ENCODE measurements at regions not wholly inside any gene's neighbourhood (a gene's known extent, or its start where the extent isn't known, plus 50 kb on each side); places are given as distances from the start of the nearest gene placed in this dataset.

- no peak overlapping the region for H3K27ac ChIP-seq
- no peaks in the 10 kb centered on the region for H3K9me3 ChIP-seq
- 40 to 53% (median 43%) methylated on average over 7 to 8 of the region's 8 CpGs for WGBS, 3 donors
- H3K36me3 ChIP-seq (ENCODE audit: insufficient read depth in 1 of 2, low read depth in 1 of 2) = no peaks in the 10 kb centered on the region
- intact Hi-C loops (cut with DNase I) = no loop called here
- ATAC-seq (no peak), DNase-seq (no peak)
- H3K27me3 ChIP-seq (ENCODE audit: insufficient read depth in 3 of 3, low read length in 2 of 3) = peaks cover 0 to 3% (median 0%) of the 10 kb centered on the region in 3 donors
- TF ChIP-seq, protein P1, sequence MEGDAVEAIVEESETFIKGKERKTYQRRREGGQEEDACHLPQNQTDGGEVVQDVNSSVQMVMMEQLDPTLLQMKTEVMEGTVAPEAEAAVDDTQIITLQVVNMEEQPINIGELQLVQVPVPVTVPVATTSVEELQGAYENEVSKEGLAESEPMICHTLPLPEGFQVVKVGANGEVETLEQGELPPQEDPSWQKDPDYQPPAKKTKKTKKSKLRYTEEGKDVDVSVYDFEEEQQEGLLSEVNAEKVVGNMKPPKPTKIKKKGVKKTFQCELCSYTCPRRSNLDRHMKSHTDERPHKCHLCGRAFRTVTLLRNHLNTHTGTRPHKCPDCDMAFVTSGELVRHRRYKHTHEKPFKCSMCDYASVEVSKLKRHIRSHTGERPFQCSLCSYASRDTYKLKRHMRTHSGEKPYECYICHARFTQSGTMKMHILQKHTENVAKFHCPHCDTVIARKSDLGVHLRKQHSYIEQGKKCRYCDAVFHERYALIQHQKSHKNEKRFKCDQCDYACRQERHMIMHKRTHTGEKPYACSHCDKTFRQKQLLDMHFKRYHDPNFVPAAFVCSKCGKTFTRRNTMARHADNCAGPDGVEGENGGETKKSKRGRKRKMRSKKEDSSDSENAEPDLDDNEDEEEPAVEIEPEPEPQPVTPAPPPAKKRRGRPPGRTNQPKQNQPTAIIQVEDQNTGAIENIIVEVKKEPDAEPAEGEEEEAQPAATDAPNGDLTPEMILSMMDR (IDR thresholded peaks at IDR 0.05) = no peak
- H3K4me3 ChIP-seq = no peak overlapping the region
- H3K4me1 ChIP-seq = no peaks in the 10 kb centered on the region
These were observed 53.5 kb upstream of the FAM9B start for GRCh38 chrX:9087271-9088040.

- Histone ChIP-seq H3K36me3 (ENCODE audit: insufficient read depth in 1 of 2, low read depth in 1 of 2) (no peaks in the 10 kb centered on the region), H3K4me3 (no peak overlapping the region), H3K9me3 (no peaks in the 10 kb centered on the region), H3K27ac (no peak overlapping the region), H3K27me3 (ENCODE audit: insufficient read depth in 3 of 3, low read length in 2 of 3) (peaks cover 0 to 6% (median 0%) of the 10 kb centered on the region in 3 donors), H3K4me1 (no peaks in the 10 kb centered on the region)
- TF ChIP-seq, protein P1 (IDR thresholded peaks at IDR 0.05) = no peak
- ATAC-seq (no peak), DNase-seq (no peak)
- WGBS, 3 donors = 66 to 87% (median 74%) methylated on average over 2 of the region's 2 CpGs
- intact Hi-C loops (cut with DNase I) = no loop called here
These were observed 55.0 kb upstream of the FAM9B start for GRCh38 chrX:9088896-9089295.

GRCh38 chrX:9090766-9091165 lies 56.8 kb upstream of the FAM9B start:
- intact Hi-C loops (cut with DNase I) = no loop called here
- Histone ChIP-seq H3K4me1 (no peaks in the 10 kb centered on the region), H3K4me3 (no peak overlapping the region), H3K36me3 (ENCODE audit: insufficient read depth in 1 of 2, low read depth in 1 of 2) (no peaks in the 10 kb centered on the region), H3K27me3 (ENCODE audit: insufficient read depth in 3 of 3, low read length in 2 of 3) (peaks cover 0 to 6% (median 0%) of the 10 kb centered on the region in 3 donors), H3K9me3 (no peaks in the 10 kb centered on the region), H3K27ac (no peak overlapping the region)
- ATAC-seq (no peak), DNase-seq (no peak)
- WGBS, 3 donors = 71 to 90% (median 85%) methylated on average over 1 of the region's 1 CpG
- TF ChIP-seq, protein P1 (IDR thresholded peaks at IDR 0.05) = no peak

- peaks cover 0 to 6% (median 0%) of the 10 kb centered on the region in 3 donors for H3K27me3 ChIP-seq (ENCODE audit: insufficient read depth in 3 of 3, low read length in 2 of 3)
- WGBS, 3 donors = 81 to 88% (median 85%) methylated on average over 4 of the region's 4 CpGs
- H3K4me3 ChIP-seq = no peak overlapping the region
- H3K9me3 ChIP-seq = no peaks in the 10 kb centered on the region
- DNase-seq (no peak), ATAC-seq (no peak)
- intact Hi-C loops (cut with DNase I) = no loop called here
- TF ChIP-seq, protein P1 (IDR thresholded peaks at IDR 0.05) = no peak
- H3K4me1 ChIP-seq = no peaks in the 10 kb centered on the region
- no peaks in the 10 kb centered on the region for H3K36me3 ChIP-seq (ENCODE audit: insufficient read depth in 1 of 2, low read depth in 1 of 2)
- no peak overlapping the region for H3K27ac ChIP-seq
These were observed 57.3 kb upstream of the FAM9B start for GRCh38 chrX:9091258-9091657.

GRCh38 chrX:9102956-9103355 lies 69.0 kb upstream of the FAM9B start:
- no peaks in the 10 kb centered on the region for H3K9me3 ChIP-seq
- TF ChIP-seq, protein P1 (IDR thresholded peaks at IDR 0.05) = no peak
- no peaks in the 10 kb centered on the region for H3K36me3 ChIP-seq (ENCODE audit: insufficient read depth in 1 of 2, low read depth in 1 of 2)
- H3K27ac ChIP-seq = no peak overlapping the region
- 23 to 34% (median 27%) methylated on average over 4 of the region's 4 CpGs for WGBS, 3 donors
- ATAC-seq = no peak
- H3K27me3 ChIP-seq (ENCODE audit: insufficient read depth in 3 of 3, low read length in 2 of 3) = no peaks in the 10 kb centered on the region
- intact Hi-C loops (cut with DNase I) = no loop called here
- no peak overlapping the region for H3K4me3 ChIP-seq
- DNase-seq = no peak
- H3K4me1 ChIP-seq = no peaks in the 10 kb centered on the region

All from psoas muscle (tissue), 7 donors.